ENCODE measurements at regions not wholly inside any gene's neighbourhood (a gene's known extent, or its start where the extent isn't known, plus 50 kb on each side); places are given as distances from the start of the nearest gene placed in this dataset.

- H3K27ac ChIP-seq = no peak overlapping the region
- DNase-seq = no peak
- TF ChIP-seq, protein P1, sequence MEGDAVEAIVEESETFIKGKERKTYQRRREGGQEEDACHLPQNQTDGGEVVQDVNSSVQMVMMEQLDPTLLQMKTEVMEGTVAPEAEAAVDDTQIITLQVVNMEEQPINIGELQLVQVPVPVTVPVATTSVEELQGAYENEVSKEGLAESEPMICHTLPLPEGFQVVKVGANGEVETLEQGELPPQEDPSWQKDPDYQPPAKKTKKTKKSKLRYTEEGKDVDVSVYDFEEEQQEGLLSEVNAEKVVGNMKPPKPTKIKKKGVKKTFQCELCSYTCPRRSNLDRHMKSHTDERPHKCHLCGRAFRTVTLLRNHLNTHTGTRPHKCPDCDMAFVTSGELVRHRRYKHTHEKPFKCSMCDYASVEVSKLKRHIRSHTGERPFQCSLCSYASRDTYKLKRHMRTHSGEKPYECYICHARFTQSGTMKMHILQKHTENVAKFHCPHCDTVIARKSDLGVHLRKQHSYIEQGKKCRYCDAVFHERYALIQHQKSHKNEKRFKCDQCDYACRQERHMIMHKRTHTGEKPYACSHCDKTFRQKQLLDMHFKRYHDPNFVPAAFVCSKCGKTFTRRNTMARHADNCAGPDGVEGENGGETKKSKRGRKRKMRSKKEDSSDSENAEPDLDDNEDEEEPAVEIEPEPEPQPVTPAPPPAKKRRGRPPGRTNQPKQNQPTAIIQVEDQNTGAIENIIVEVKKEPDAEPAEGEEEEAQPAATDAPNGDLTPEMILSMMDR (IDR thresholded peaks at IDR 0.05; ENCODE audit: low read depth, low read length) = no peak
- H3K36me3 ChIP-seq = no peaks in the 10 kb centered on the region
- no peaks in the 10 kb centered on the region for H3K27me3 ChIP-seq (ENCODE audit: insufficient read depth, low read depth, severe bottlenecking)
- no peak overlapping the region for H3K4me3 ChIP-seq (ENCODE audit: low read depth, low read length)
- peaks cover 4% of the 10 kb centered on the region for H3K9me3 ChIP-seq (ENCODE audit: severe bottlenecking)
Observed at GRCh38 chr3:115508562-115508961, 114.7 kb upstream of the GAP43 start.

DNA sequence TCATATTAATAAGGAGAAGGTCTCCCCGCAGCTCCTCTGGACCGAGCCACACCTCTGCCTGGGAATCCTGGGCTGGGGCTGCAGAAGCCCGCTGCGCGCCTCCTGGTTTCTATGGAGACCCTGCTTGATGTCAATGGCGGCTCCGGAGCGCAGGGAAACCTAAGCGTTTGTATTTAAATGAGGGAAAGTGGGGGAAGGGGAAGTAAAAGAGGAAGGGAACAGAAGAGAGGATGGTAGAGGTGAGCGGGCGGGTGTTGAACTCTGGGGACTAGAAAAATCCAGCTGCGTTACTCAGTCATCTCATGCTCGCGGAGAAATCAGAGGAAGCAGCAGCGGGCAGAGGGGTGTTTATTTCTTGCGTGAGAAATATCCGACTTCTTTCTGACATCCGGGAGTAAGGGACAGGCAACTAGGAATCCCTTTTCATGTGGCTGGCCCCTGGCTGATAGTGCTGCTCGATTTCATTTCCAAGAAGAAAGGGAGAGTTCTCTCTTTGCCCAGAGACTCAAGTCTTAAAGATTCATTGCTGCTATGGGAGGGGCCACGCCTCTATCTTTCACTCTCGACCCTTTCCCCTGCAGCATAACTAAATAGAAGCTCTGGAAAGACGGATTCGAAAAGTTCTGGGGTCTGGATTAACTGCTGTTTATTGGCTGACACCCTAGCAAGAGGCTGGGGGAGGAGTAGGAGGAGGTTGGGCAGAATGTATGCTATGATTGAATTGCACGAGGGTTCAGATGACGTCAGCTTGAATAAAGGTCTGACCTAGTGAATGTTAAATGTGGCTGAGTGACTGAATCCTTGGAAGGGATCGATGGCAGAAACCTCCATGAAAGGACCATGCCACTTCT lies 110.5 kb upstream of the GAP43 start:
- Histone ChIP-seq H3K9me3 (ENCODE audit: severe bottlenecking) (no peaks in the 10 kb centered on the region), H3K36me3 (no peaks in the 10 kb centered on the region), H3K27ac (peak overlapping the region; percentile 17; the same call in 1 of the 2 replicates), H3K27me3 (ENCODE audit: insufficient read depth, low read depth, severe bottlenecking) (no peaks in the 10 kb centered on the region), H3K4me3 (ENCODE audit: low read depth, low read length) (peak overlapping the region; percentile 82)
- TF ChIP-seq, protein P1 (IDR thresholded peaks at IDR 0.05; ENCODE audit: low read depth, low read length) = no peak
- DNase-seq = peak; percentile 45

DNA sequence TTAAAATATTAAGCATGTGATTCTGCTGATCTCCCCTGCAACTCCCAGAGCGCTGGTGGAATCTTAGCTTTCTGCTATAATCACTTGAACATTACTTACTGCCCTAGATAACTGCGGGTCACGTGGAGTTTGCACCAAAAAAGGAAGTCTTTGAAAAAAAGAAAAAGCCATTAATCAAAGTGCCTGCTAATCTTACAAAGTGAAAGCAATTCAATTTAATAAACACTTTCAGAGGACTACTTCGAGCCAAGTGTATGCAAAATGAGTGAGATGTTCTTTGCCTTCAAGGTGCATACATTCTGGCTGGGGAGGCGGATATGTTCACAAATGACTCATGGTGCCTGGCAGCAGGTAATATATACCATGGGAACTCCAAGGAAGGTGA lies 109.9 kb upstream of the GAP43 start:
- peak; percentile 21 for DNase-seq
- no peak overlapping the region for H3K27ac ChIP-seq
- H3K9me3 ChIP-seq (ENCODE audit: severe bottlenecking) = no peaks in the 10 kb centered on the region
- H3K36me3 ChIP-seq = no peaks in the 10 kb centered on the region
- TF ChIP-seq, protein P1 (IDR thresholded peaks at IDR 0.05; ENCODE audit: low read depth, low read length) = no peak
- H3K4me3 ChIP-seq (ENCODE audit: low read depth, low read length) = peak overlapping the region; percentile 82
- no peaks in the 10 kb centered on the region for H3K27me3 ChIP-seq (ENCODE audit: insufficient read depth, low read depth, severe bottlenecking)

- DNase-seq = no peak
- no peaks in the 10 kb centered on the region for H3K9me3 ChIP-seq (ENCODE audit: severe bottlenecking)
- H3K27ac ChIP-seq = no peak overlapping the region
- no peak overlapping the region for H3K4me3 ChIP-seq (ENCODE audit: low read depth, low read length)
- no peaks in the 10 kb centered on the region for H3K27me3 ChIP-seq (ENCODE audit: insufficient read depth, low read depth, severe bottlenecking)
- TF ChIP-seq, protein P1 (IDR thresholded peaks at IDR 0.05; ENCODE audit: low read depth, low read length) = no peak
- no peaks in the 10 kb centered on the region for H3K36me3 ChIP-seq
Observed at GRCh38 chr3:115517457-115518050, 105.8 kb upstream of the GAP43 start.

DNA sequence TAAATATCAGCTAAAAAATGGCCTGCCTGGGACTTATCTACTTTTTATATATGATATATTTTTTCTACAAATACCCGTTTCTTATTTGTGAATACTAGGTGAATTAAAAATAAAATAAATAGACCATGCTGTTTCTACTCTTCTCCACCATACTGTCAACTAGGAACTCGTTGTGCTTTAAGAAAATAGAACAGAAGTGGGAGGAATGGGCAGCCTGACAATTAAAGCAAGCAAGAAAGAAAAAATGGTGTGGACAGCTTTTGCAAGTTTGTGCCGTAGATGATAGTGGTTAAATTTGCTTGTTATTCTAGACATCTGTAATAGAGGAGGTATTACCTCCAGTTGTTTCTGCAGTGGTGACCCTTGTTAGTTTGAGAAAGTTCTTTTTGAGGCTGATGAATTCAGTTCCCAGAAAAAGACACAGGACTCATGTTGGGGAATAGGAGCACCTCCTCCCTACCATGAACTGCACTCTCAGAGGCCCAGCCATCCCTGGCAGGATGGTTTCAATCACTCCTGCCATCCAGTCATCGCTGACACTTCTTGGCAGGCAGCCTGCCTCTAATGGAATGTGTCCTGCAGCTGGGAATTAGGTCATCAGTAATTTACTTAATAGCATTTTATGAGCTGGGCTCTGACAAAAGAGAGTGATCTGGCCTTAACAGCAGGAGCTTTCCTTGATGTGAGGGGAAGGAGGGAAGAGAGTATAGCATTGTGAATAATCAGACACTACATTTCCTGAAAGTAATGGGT lies 105.0 kb upstream of the GAP43 start:
- no peaks in the 10 kb centered on the region for H3K9me3 ChIP-seq (ENCODE audit: severe bottlenecking)
- H3K27me3 ChIP-seq (ENCODE audit: insufficient read depth, low read depth, severe bottlenecking) = no peaks in the 10 kb centered on the region
- peak; percentile 12 for DNase-seq
- no peak overlapping the region for H3K27ac ChIP-seq
- no peak overlapping the region for H3K4me3 ChIP-seq (ENCODE audit: low read depth, low read length)
- TF ChIP-seq, protein P1 (IDR thresholded peaks at IDR 0.05; ENCODE audit: low read depth, low read length) = no peak
- no peaks in the 10 kb centered on the region for H3K36me3 ChIP-seq
